NCI-H2029 treated with DMSO at 0.1 percent for 48 hours (cell line): ENCODE measurements at regions not wholly inside any gene's neighbourhood (a gene's known extent, or its start where the extent isn't known, plus 50 kb on each side); places are given as distances from the start of the nearest gene placed in this dataset.
A peak's percentile ranks its signal among the peaks of the same experiment; 100 is the strongest.
"Not testable (repeated sequence)": the region's sequence is repeated elsewhere in the genome, so short reads cannot be mapped to it uniquely, and the experiment has no call there.

Source experiments
- DNase-seq: peaks from one replicate; lab custom pipeline; 2025; lab: John Stamatoyannopoulos, UW

DNA sequence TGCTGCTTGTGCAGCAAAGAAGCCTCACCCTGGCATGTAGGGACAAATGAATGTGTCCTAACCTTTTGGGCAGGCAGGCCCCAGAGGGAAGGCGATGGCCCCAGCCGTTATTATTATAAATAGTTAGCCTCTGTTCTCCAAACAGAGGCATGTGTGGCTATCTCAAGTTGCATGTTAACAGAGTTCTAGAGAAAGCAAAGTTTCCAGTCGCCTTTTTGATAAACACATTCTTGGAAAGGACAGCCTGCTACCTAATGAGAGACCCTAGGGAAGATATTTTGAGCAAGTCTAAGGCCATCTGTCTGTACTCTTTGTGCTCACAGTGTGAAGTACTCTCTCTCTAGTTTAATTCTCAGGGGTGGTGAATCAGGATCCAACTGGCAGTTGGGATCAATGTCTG, 97.4 kb upstream of the FHL2 start:
- no peak for DNase-seq

DNA sequence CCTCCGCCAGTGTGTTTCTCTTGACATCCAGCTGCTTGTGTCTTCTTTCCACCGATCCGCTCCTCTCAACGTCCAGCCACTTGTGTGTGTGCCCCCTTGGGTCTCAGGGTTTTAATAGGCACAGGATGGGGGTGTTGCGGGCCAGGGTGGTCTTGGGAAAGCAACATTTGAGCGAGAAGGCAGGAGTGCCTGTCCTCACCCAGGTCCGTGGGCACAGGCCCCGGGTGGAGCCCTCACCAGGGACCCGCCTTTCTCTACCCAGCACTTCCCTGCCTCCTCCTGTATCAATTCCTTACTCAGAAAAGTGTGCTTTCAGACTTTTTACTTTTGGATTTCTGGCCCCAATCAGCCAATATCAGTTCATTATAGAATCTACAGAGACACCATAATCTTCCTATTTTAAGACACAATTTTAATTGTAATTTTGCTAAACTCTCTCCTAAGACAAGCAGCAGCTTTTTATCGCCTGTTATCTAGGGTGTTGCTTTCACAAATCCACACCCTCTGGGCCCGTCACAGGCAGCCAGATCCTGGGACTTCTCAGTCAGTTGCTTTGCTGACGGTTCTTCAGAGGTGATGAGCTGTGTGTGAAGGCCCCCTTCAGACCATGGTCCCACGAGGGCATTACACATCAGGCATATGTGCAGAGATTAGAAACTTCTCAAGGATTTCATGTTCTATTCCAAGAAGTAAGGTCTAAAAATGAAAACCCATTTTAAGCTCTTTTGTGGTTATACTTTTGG, 96.0 kb upstream of the FHL2 start:
- no peak for DNase-seq

DNA sequence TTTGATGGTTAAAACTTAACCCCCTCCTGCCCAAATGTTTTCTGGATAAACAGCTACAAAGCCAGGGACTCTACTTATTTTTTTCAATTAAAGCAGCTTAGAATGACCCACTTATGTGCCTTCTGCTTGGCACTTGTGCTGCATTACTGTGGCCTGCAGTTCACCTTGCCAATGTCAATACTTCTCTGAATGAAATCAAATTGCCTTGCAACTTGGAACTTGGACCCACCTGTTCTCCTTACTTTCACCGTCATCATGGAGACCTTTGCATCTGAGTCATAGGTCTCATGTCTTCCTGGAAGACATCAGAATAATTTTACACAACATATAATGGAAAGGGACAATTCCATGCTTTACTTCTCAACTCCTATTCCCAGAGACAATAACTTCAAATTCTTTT, 92.1 kb upstream of the FHL2 start:
- peak; percentile 56 for DNase-seq

DNA sequence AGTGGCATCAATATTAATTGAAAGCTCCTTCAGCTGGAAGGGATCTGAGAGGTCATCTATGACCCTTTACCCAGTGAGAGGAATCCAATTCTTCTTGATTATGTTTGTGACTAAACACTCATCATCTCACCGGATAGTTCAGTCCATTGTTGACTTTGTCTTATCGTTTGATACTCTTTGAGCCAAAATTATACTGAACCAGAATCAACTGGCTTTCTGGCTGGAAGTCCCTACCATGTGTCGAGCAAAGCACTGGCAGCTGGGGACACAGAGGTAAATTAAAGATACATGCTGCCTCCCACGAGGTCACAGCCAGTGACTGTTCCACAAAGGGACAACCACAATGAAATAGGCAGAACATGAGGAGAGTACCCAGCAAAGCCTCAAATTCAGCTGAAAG, 91.4 kb upstream of the FHL2 start:
- peak; percentile 60 for DNase-seq

DNA sequence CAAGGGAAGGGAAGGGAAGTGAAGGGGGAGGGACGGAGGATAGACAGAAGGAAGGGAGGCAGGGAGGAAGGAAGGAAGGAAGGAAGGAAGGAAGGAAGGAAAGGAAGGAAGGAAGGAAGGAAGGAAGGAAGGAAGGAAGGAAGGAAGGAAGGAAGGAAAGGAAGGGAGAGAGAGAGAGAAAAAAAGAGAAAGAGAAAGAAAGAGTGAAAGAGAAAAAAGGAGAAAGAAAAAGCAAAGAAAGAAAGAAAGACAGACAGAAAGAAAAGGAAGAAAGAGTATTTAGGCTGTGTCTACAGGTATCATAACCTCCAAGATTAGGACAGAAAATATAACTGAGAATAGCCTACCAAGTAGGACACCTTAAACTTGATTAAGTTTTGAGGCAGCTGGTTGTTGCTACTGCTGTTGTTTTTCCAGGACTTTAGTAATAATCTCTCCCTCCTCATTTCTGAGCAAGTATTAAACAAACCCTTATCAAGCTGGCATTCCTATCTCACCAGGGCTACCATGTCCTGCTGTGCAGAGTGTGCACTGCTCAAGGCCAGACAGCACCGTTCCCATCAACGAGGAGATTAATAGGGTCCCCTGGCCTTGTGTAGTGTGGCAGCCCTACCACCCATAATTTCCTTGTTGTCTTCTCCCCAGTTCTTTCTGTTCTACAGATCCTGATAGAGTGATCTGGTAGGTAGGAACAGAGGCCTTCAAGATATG, 90.5 kb upstream of the FHL2 start:
- DNase-seq, result no peak

DNA sequence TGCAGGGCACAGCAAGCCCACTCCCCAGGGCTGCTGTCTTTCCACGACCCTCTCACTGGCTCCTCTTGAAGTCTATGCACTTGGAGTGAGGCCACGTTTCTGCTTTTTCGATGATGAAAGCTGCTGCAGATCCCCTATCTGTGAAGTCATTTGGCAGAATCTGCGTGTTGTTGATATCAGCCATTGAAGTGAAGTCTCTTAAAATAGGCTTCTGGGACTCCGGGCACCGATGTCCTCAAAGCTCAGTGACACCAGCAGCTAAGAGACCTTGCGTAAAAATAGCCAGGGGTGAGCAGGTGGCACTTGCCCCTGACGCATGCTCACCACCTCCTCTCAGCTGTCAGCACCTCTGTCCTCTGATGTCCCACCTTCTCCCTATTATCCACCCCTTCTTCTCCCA, 89.4 kb upstream of the FHL2 start:
- DNase-seq, result no peak

DNA sequence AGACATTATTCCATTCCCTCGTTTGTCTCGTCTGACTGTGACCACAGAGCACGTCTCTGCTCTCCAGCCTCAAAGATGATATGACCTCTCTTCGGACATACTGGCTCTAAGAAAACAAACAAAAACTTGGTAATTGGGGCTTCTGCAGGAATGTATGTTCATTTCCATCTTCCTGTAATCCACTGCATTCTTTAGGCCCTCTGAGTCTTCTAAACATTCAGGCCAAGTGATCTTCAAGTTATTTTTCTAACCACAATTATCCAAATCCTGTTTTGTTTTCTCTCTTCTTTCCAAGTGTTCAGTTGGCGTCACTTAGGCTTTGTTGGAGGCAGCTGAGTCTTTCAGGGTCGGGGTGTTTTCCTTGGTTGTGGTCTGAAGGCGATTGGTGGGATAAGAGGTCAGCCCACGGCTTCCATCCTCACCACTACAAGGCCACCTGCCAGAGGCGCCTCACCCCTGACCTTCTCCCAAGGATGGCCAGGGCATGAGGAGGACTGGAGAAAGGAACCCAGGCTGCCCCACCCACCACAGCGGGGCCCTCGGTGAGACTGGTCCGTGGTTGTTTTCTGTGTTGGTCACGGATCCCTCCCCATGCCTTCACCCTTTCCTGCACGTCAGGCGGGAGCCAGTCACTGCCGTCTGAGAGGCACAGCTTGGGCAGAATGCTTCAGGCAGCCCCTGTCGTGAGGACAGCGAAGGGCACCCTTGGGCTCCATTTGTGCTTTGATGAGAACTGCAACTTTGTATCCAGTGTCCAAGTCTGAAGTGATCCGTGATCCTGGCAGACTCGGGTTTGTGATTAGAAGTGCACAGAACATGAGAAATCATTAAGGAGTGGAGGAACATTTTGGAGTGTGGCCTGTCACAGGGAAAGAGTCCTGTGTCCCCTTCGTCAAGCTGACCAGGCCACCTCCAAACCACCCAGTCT, 88.6 kb upstream of the FHL2 start:
- DNase-seq, result no peak

DNA sequence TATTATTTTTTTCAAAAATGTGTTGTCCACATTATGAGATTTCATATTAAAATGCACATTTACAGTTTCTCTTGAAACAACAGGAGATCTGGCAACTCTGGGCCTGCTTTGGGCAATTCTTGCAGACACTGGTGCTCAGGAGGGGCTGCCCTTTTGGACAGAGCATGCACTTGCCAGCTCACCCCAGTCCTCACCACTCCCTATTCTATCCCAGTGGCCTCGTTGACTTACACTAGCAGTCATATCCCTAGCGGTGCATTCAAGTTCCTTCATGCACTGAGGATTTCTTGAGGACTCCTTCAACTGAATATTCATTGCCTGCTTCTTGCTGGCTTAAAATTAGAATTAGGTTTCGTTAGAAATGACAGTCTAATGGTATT, 87.9 kb upstream of the FHL2 start:
- no peak for DNase-seq

DNA sequence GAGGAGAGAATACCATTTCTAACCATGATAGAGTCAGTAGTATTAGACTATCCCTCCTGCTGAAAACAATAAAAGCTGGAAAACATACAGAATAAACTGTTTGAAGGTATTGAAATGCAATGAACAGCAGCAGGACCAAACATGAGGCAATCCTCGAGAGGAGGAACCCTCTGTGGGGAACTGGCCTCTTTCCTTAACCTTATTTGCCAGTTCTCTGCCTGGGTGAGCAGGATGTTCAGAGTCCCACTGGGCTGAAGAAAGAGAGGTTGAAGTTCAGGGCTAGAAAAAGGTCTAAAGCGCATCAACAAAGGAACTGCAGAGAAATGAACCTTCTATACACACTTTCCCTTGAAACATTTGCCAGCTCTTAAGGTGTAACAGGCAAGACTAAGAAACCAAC, 79.8 kb upstream of the FHL2 start:
- DNase-seq, result no peak

DNA sequence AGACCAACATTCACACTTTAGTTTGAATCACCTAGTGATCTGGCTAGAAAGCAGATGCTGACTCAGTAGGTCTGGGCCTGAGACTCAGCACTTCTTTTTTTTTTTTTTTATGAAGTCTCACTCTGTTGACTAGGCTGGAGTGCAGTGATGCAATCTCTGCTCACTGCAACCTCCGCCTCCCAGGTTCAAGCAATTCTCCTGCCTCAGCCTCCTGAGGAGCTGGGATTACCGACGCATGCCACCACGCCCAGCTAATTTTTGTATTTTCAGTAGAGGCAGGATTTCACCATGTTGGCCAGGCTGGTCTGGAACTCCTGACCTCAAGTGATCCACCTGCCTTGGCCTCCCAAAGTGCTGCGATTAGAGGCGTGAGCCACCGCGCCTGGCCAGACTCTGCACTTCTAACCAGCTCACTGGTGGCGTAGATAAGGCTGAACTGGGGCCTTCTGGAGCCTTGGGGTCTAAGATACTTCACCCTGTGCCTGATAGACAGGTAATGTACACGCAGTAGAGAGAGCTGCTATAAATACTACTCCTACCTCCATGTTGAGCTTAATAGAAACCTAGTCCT, 78.3 kb upstream of the FHL2 start:
- not testable (repeated sequence) for DNase-seq

DNA sequence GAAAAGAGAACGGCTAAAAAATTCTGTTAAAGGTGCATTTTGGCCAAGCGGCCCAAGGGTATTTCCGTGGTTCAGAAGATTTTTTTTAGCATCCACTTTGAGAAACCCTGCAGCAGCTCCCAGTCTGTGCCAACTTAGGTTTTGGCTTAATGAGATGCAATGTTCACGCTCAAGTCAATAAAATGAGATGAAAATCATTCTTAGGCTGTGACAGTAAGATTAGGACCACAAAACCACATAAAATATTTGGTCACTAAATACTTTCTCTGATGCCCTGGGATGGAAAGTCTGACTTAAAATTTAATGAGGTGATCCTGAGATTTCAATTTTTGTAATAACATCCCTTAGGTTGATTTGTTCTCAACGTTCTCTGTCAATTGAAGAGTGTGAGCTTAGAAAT, 74.2 kb upstream of the FHL2 start:
- DNase-seq, result no peak

DNA sequence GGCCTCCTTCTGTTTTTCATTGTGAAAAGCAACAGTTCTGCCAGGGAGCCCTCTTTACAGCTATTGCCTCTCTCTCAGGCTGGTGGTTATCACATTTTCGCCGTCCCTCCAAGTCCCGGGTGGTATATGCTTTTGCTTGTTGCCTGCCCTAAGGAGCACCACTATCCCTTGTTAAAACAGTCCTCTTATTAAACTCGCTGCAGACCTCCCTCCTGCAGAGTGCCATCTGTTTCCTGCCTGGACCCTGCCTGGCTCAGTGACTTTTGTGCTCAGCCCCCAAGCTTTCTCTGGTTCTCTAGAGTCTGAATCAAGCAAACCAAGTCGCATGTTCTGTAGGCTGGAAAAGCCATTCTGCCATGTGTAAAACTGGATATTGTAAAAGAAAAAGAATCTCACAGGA, 72.1 kb upstream of the FHL2 start:
- DNase-seq, result no peak

DNA sequence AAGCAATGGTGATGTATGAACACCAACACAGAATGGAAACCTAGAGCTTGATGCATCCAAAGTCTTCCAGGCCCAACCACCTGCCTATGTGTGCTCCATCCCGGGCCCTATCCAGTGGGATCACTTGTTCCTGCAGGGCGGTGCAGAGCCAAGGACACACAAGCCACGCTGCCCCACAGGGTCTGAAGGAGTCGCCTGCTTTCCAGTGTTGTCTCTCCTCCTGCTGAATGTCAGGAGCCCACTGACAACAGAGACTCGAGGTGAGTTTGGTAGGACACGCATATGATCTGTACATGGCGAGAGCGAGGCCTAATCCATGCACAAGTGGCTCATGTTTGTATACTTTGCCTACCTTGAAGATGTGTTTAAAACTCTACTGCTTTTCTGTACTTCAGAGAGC, 70.9 kb upstream of the FHL2 start:
- no peak for DNase-seq

DNA sequence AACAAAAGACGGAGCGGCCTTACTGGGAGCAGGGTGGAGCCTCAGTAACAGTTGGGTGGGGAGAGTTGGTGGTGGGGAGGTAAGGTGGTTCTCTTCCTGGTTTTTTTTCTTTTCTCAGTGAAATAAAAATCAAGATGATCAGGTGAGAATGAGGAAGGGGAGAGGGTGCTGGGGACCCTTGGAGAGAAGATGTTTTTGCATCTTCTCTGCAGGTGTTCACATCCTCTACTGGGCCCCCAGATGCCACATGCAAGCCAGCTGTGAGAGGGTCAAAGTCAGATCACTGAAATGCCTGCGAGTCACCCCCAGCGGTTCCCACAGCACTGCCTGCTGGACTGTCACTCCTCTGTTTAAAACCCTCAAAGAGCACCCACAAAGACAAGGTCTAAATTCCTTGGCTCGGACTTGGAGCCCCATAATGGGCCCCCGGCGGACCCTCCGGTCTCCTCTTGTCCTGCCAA, 69.8 kb upstream of the FHL2 start:
- DNase-seq, result no peak

DNA sequence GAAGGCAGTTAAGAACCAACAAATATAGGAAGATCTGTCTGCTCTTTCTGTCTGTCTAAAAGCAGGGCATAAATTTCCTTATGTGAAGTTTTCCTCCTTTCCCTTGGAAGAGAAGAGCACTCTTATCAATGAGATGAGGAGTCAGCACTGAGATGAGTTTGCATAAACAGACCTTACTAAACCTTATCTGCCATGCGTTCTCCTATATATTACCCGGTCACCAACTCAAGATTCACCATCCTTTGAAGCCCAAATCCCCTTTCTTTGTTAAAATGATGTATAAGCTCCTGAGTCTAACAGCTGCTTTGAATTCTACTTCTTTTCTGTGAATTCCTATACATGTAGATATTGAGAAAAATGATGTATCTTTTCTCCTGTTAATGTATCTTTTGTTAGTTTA, 65.5 kb upstream of the FHL2 start:
- DNase-seq, result no peak

DNA sequence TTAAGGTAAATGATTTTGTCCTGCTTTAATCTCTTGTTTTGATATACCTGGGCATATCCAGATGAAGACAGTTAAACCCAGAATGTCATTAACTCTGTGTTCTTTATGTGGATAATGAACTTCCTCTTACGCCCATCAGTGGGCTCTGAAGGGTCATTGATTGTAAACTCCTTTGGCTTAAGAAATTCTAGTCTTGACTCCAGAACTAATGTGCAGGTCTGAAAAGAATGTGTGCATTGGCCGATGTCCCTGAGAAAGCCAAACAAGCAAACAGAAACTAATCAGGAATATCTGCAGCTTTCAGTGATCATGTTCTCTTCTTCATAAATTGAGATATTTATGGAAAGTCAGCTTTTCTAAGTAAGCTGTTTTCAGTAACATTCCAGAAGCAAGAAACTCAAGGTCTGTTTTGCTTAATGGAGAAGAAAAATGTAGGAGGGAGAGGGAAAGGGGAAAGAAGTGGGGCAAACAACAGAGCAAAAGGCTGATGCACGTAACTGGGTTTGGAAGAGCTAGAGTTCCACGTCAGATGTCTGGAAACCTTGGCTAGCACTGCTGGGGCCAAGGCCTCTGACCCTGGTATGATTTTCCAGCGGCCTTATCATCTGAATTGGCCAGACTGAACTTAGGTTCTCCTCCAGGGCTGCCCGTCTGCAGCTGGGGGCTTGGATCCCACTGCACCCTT, 61.3 kb upstream of the FHL2 start:
- no peak for DNase-seq

DNA sequence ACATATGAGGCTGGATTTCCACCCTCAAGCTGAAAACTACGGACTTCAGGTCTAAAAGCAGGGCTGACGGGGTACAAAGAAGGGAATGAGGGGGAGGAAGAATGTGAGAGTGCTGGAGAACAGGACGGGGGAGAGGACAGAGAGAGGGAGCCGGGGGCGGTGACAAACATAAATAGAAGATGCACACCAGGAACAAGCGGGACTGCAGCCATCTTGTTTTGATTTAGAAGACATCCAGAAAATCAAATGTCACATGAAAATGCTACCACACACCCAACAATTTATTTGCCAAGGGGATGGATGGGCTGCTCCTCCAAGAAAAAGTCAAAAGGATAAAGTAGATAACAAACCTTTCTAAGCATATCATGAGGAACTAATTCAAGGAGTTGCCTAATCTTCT, 59.2 kb upstream of the FHL2 start:
- DNase-seq, result no peak

DNA sequence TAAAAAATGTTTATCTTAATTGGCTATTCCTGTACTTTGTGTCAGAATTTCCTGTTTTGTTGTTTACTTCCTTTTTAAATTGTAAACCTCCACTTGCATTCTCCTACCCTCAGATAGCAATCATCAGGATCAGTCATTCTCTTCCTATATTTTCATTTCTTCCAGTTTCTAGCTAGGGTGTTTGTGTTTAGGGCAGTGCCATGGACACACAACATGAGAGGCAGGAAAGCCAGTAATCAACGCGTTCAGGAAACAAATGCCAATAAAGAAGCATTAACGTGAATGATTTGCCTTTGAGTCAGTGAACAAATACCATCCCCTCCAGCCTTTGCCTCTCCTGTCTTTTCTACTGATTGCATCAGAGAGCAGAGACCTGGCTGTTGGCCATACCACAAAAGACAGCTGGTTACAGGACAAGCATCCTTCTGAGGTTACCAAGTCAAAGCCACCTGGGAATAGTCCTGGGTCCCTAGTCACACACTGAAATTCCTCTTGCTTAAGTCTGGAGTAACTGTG, 56.7 kb upstream of the FHL2 start:
- peak; percentile 97 for DNase-seq

DNA sequence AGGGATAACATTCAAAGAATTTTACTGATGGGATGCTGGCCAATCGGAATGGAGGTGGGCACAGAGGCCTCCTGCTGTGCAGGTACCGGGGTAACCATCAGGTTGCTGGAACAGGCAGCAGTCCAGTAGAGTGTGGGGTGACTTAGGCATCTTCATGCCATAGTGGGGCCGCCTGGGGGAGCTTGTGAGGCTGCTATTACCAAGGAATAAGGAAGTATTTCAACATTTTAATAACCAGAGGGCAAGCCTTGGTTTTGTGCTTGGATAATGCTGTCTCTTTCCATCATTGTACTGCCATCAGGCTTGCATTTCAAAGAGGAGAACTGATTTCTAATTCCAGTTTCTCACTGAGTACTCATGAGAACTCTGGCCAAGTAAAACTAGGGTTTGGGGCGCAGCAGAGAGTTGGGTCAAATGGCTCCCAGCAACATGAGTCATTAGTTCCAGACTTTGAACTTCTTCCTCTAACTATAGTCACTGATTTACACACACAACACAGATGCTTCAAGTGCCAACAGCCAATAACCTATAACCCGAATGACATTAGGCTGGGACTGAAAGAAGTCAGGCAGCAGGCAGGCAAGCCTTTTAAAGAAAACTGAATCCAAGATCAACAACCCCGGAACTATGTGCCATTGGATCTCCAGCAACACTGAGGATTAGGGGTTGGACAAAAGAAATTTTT, 56.1 kb upstream of the FHL2 start:
- DNase-seq, result no peak

DNA sequence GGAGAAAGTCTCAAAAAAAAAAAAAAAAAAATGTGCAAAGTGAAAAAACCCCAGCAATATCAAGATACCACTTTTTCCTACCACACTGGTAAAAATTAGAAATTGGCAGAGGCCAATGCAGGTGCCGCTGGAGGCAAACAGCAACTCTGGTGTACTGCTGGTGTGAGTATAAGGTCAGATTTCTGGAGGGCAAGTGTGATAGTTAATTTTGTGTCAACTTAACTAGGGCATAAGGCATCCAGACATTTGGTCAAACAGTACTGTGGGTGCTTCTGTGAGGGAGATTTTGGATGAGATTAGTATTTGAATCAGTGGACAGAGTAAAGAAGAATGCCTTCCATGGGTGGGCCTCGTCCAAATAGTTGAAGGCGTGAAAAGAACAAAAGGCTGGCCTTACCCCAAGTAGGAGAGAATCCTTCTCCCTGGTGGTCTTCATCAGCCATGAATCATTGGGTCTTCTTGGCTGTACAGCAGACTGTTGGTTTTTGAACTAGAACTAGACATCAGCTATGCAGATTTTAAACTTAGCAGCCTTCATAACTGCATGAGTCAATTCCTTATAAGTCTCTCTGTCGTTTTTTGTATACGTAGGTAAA, 52.8 kb upstream of the FHL2 start:
- DNase-seq, result no peak

DNA sequence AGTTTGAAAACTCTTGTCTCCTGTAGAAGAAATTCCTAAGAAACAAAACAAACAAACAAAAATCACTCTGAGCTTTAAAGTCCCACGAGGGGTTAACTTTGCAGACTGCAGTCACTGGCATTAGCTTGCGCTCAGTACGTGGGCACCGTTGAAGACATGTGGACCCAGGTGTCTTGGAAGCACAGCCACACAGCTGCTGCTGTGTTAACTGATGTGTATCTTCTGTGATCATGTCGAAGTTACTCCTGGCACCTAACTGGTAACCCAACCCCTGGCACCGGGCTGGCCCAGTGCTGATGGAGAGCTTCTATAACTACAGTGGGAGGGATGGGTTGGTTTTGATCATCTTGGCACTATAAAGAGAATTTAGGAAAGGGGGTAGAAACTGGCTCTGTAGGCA, 51.6 kb upstream of the FHL2 start:
- DNase-seq, result no peak
